ENCODE measurements at regions not wholly inside any gene's neighbourhood (a gene's known extent, or its start where the extent isn't known, plus 50 kb on each side); places are given as distances from the start of the nearest gene placed in this dataset.

DNA sequence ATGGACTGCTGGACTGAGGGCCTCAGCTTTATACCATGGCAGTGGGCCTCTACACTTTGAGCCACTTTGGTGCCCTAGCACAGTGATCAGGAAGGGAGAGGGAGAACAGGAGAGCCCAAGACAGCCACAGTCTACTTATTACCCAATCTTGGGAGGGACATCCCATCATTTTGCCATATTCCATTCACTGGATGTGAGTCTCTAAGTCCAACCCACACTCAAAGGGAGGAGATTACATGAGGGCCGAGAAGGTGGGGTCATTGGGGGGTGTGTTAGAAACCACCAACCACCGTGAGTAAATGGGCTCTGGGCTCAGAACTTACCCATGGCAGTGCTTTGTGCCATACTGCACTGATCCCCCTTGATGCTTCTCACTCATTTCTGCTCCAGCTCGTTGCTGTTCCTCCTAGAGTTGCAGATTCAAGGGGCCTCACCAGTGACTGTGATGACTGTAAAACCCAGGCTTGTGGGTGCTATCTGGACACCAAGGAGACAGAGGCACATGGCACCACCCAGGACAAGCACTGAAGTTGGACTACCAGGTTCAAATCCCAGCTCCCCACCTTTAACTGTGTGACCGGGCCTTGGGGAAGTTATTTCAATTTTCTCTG is 97.6 kb upstream of the RAB6C start:
- DNase-seq (ENCODE audit: low spot score) (no peak), ATAC-seq (ENCODE audit: low read depth) (no peak)
- H3K36me3 ChIP-seq (ENCODE audit: low read depth) = no peaks in the 10 kb centered on the region
- no peak overlapping the region for H3K4me3 ChIP-seq (ENCODE audit: severe bottlenecking)
- H3K4me1 ChIP-seq (ENCODE audit: insufficient read depth, poor library complexity, severe bottlenecking) = peaks cover 1% of the 10 kb centered on the region
- H3K27ac ChIP-seq (ENCODE audit: poor library complexity, severe bottlenecking) = no peak overlapping the region
- TF ChIP-seq, protein P1, sequence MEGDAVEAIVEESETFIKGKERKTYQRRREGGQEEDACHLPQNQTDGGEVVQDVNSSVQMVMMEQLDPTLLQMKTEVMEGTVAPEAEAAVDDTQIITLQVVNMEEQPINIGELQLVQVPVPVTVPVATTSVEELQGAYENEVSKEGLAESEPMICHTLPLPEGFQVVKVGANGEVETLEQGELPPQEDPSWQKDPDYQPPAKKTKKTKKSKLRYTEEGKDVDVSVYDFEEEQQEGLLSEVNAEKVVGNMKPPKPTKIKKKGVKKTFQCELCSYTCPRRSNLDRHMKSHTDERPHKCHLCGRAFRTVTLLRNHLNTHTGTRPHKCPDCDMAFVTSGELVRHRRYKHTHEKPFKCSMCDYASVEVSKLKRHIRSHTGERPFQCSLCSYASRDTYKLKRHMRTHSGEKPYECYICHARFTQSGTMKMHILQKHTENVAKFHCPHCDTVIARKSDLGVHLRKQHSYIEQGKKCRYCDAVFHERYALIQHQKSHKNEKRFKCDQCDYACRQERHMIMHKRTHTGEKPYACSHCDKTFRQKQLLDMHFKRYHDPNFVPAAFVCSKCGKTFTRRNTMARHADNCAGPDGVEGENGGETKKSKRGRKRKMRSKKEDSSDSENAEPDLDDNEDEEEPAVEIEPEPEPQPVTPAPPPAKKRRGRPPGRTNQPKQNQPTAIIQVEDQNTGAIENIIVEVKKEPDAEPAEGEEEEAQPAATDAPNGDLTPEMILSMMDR (IDR thresholded peaks at IDR 0.05; ENCODE audit: poor library complexity, severe bottlenecking) = no peak
- no peaks in the 10 kb centered on the region for H3K27me3 ChIP-seq (ENCODE audit: insufficient read depth, poor library complexity, severe bottlenecking)
- no peaks in the 10 kb centered on the region for H3K9me3 ChIP-seq (ENCODE audit: severe bottlenecking)

- no peaks in the 10 kb centered on the region for H3K36me3 ChIP-seq (ENCODE audit: low read depth)
- H3K27me3 ChIP-seq (ENCODE audit: insufficient read depth, poor library complexity, severe bottlenecking) = no peaks in the 10 kb centered on the region
- no peaks in the 10 kb centered on the region for H3K9me3 ChIP-seq (ENCODE audit: severe bottlenecking)
- no peaks in the 10 kb centered on the region for H3K4me1 ChIP-seq (ENCODE audit: insufficient read depth, poor library complexity, severe bottlenecking)
- no peak overlapping the region for H3K27ac ChIP-seq (ENCODE audit: poor library complexity, severe bottlenecking)
- ATAC-seq (ENCODE audit: low read depth) = no peak
- no peak for DNase-seq (ENCODE audit: low spot score)
- TF ChIP-seq, protein P1 (IDR thresholded peaks at IDR 0.05; ENCODE audit: poor library complexity, severe bottlenecking) = no peak
- no peak overlapping the region for H3K4me3 ChIP-seq (ENCODE audit: severe bottlenecking)
Observed at GRCh38 chr2:129882476-129882875, 97.0 kb upstream of the RAB6C start.

GRCh38 chr2:129883121-129883520 is 96.3 kb upstream of the RAB6C start:
- DNase-seq (ENCODE audit: low spot score) (no peak), ATAC-seq (ENCODE audit: low read depth) (no peak)
- H3K27ac ChIP-seq (ENCODE audit: poor library complexity, severe bottlenecking) = no peak overlapping the region
- H3K4me3 ChIP-seq (ENCODE audit: severe bottlenecking) = no peak overlapping the region
- TF ChIP-seq, protein P1 (IDR thresholded peaks at IDR 0.05; ENCODE audit: poor library complexity, severe bottlenecking) = no peak
- no peaks in the 10 kb centered on the region for H3K36me3 ChIP-seq (ENCODE audit: low read depth)
- no peaks in the 10 kb centered on the region for H3K4me1 ChIP-seq (ENCODE audit: insufficient read depth, poor library complexity, severe bottlenecking)
- H3K27me3 ChIP-seq (ENCODE audit: insufficient read depth, poor library complexity, severe bottlenecking) = no peaks in the 10 kb centered on the region
- no peaks in the 10 kb centered on the region for H3K9me3 ChIP-seq (ENCODE audit: severe bottlenecking)

- ATAC-seq (ENCODE audit: low read depth) (no peak), DNase-seq (ENCODE audit: low spot score) (no peak)
- H3K27ac ChIP-seq (ENCODE audit: poor library complexity, severe bottlenecking) = no peak overlapping the region
- H3K36me3 ChIP-seq (ENCODE audit: low read depth) = no peaks in the 10 kb centered on the region
- TF ChIP-seq, protein P1 (IDR thresholded peaks at IDR 0.05; ENCODE audit: poor library complexity, severe bottlenecking) = no peak
- no peak overlapping the region for H3K4me3 ChIP-seq (ENCODE audit: severe bottlenecking)
- no peaks in the 10 kb centered on the region for H3K27me3 ChIP-seq (ENCODE audit: insufficient read depth, poor library complexity, severe bottlenecking)
- H3K9me3 ChIP-seq (ENCODE audit: severe bottlenecking) = no peaks in the 10 kb centered on the region
- H3K4me1 ChIP-seq (ENCODE audit: insufficient read depth, poor library complexity, severe bottlenecking) = no peaks in the 10 kb centered on the region
Observed at GRCh38 chr2:129884221-129884786, 95.2 kb upstream of the RAB6C start.

DNA sequence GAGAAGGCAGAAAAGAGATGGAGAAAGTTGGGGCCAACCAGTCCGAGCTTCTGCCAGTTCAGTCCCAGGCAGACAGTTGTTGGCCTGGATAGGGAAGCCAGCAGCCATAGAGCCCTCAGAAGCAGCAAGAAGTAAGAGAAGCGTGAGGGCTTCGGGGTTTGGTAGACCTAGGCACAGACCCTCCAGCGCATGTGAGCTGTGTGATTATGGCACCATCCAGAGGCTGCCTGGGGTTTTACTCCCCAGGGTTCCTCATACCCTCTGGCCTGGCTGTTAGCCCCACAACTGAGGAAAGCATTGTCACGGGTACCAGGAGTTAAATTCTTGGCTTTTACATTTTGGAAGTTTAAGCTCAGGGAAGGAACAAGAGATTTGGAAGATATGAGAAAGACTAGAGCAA is 93.7 kb upstream of the RAB6C start:
- H3K4me1 ChIP-seq (ENCODE audit: insufficient read depth, poor library complexity, severe bottlenecking) = no peaks in the 10 kb centered on the region
- H3K27me3 ChIP-seq (ENCODE audit: insufficient read depth, poor library complexity, severe bottlenecking) = no peaks in the 10 kb centered on the region
- ATAC-seq (ENCODE audit: low read depth) (no peak), DNase-seq (ENCODE audit: low spot score) (no peak)
- no peaks in the 10 kb centered on the region for H3K36me3 ChIP-seq (ENCODE audit: low read depth)
- no peak overlapping the region for H3K27ac ChIP-seq (ENCODE audit: poor library complexity, severe bottlenecking)
- H3K4me3 ChIP-seq (ENCODE audit: severe bottlenecking) = no peak overlapping the region
- no peaks in the 10 kb centered on the region for H3K9me3 ChIP-seq (ENCODE audit: severe bottlenecking)
- TF ChIP-seq, protein P1 (IDR thresholded peaks at IDR 0.05; ENCODE audit: poor library complexity, severe bottlenecking) = no peak
